ENCODE measurements at regions not wholly inside any gene's neighbourhood (a gene's known extent, or its start where the extent isn't known, plus 50 kb on each side); places are given as distances from the start of the nearest gene placed in this dataset.

DNA sequence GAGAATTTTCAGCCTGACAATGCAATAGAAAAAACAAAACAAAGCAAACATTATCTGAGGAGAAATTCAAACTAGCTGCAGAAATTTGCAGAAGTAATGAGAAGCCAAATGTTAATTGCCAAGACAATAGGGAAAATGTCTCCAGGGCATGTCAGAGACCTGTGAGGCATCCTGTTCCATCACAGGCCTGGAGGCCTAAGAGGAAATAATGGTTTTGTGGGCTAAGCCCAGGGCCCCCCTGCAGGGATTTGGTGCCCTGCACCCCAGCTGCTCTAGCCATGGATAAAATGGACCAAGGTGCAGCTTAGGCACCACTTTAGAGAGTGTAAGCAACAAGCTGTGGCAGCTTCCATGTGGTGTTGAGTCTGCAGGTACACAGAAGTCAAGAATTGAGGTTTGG is 401.2 kb upstream of the NECTIN3 start:
- Histone ChIP-seq H3K27ac (ENCODE audit: low read length) (no peak overlapping the region), H3K9me2 (ENCODE audit: insufficient read depth, low read length) (no peaks in the 10 kb centered on the region), H3K36me3 (ENCODE audit: insufficient read depth, low read length) (no peaks in the 10 kb centered on the region), H3F3A (ENCODE audit: insufficient read depth, low read length, poor library complexity, severe bottlenecking) (no peaks in the 10 kb centered on the region), H4K20me1 (ENCODE audit: insufficient read depth) (no peaks in the 10 kb centered on the region), H3K27me3 (ENCODE audit: insufficient read depth, low read depth, low read length) (no peaks in the 10 kb centered on the region), H2AFZ (ENCODE audit: low read depth, low read length) (no peak overlapping the region), H3K9me3 (ENCODE audit: low read length) (peaks cover 7% of the 10 kb centered on the region), H3K9ac (ENCODE audit: low read length) (no peak overlapping the region), H3K79me2 (replicated peaks; ENCODE audit: insufficient read depth, low read length) (no peaks in the 10 kb centered on the region), H3K4me2 (ENCODE audit: low read length) (no peak overlapping the region), H3K4me3 (ENCODE audit: low read length) (no peak overlapping the region)
- TF ChIP-seq MXI1 (conservative IDR thresholded peaks at IDR 0.05; ENCODE audit: poor library complexity, severe bottlenecking) (no peak), EZH2 (IDR thresholded peaks at IDR 0.05; ENCODE audit: borderline replicate concordance, insufficient read depth, low read length, poor library complexity, severe bottlenecking) (no peak), SMC3 (conservative IDR thresholded peaks at IDR 0.05; ENCODE audit: poor library complexity) (no peak), CTCF (IDR thresholded peaks at IDR 0.05; ENCODE audit: poor library complexity, severe bottlenecking) (no peak), TAF1 (IDR thresholded peaks at IDR 0.05; ENCODE audit: low read depth) (no peak), RAD21 (conservative IDR thresholded peaks at IDR 0.05) (no peak), EP300 (conservative IDR thresholded peaks at IDR 0.05; ENCODE audit: poor library complexity, severe bottlenecking) (no peak), POLR2AphosphoS5 (IDR thresholded peaks at IDR 0.05) (no peak)
- TF ChIP-seq, protein P1, sequence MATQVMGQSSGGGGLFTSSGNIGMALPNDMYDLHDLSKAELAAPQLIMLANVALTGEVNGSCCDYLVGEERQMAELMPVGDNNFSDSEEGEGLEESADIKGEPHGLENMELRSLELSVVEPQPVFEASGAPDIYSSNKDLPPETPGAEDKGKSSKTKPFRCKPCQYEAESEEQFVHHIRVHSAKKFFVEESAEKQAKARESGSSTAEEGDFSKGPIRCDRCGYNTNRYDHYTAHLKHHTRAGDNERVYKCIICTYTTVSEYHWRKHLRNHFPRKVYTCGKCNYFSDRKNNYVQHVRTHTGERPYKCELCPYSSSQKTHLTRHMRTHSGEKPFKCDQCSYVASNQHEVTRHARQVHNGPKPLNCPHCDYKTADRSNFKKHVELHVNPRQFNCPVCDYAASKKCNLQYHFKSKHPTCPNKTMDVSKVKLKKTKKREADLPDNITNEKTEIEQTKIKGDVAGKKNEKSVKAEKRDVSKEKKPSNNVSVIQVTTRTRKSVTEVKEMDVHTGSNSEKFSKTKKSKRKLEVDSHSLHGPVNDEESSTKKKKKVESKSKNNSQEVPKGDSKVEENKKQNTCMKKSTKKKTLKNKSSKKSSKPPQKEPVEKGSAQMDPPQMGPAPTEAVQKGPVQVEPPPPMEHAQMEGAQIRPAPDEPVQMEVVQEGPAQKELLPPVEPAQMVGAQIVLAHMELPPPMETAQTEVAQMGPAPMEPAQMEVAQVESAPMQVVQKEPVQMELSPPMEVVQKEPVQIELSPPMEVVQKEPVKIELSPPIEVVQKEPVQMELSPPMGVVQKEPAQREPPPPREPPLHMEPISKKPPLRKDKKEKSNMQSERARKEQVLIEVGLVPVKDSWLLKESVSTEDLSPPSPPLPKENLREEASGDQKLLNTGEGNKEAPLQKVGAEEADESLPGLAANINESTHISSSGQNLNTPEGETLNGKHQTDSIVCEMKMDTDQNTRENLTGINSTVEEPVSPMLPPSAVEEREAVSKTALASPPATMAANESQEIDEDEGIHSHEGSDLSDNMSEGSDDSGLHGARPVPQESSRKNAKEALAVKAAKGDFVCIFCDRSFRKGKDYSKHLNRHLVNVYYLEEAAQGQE (IDR thresholded peaks at IDR 0.05; ENCODE audit: borderline replicate concordance) = no peak

DNA sequence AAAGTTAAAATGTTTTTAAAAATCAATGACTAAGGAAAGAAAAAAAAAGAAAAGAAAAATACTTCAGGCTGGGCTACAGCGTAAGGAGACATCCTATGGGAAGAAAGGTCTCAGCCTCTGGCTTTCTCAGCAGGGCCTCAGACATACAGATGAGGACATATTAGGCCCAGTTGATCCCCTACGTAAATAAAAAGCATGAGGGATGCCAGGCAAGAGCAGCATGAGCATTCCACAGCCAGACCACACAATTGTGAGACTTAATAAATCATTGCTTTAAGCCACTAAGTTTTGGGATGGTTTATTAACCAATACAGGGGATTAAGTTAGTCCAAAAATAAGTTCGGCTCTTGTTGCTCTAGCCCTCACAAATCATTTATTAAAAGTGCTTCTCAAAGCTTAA is 394.1 kb upstream of the NECTIN3 start:
- H3K36me3 ChIP-seq (ENCODE audit: insufficient read depth, low read length) = no peaks in the 10 kb centered on the region
- no peak overlapping the region for H3K4me2 ChIP-seq (ENCODE audit: low read length)
- H3F3A ChIP-seq (ENCODE audit: insufficient read depth, low read length, poor library complexity, severe bottlenecking) = no peaks in the 10 kb centered on the region
- TF ChIP-seq EP300 (conservative IDR thresholded peaks at IDR 0.05; ENCODE audit: poor library complexity, severe bottlenecking) = no peak
- no peak for TF ChIP-seq POLR2AphosphoS5 (IDR thresholded peaks at IDR 0.05)
- TF ChIP-seq, protein P1 (IDR thresholded peaks at IDR 0.05; ENCODE audit: borderline replicate concordance) = no peak
- TF ChIP-seq EZH2 (IDR thresholded peaks at IDR 0.05; ENCODE audit: borderline replicate concordance, insufficient read depth, low read length, poor library complexity, severe bottlenecking) = no peak
- TF ChIP-seq TAF1 (IDR thresholded peaks at IDR 0.05; ENCODE audit: low read depth) = no peak
- no peak for TF ChIP-seq SMC3 (conservative IDR thresholded peaks at IDR 0.05; ENCODE audit: poor library complexity)
- no peak for TF ChIP-seq MXI1 (conservative IDR thresholded peaks at IDR 0.05; ENCODE audit: poor library complexity, severe bottlenecking)
- no peak for TF ChIP-seq RAD21 (conservative IDR thresholded peaks at IDR 0.05)
- no peak for TF ChIP-seq CTCF (IDR thresholded peaks at IDR 0.05; ENCODE audit: poor library complexity, severe bottlenecking)
- no peak overlapping the region for H2AFZ ChIP-seq (ENCODE audit: low read depth, low read length)
- no peak overlapping the region for H3K9ac ChIP-seq (ENCODE audit: low read length)
- H3K27me3 ChIP-seq (ENCODE audit: insufficient read depth, low read depth, low read length) = no peaks in the 10 kb centered on the region
- no peaks in the 10 kb centered on the region for H3K79me2 ChIP-seq (replicated peaks; ENCODE audit: insufficient read depth, low read length)
- H3K9me3 ChIP-seq (ENCODE audit: low read length) = no peaks in the 10 kb centered on the region
- H3K27ac ChIP-seq (ENCODE audit: low read length) = no peak overlapping the region
- no peaks in the 10 kb centered on the region for H3K9me2 ChIP-seq (ENCODE audit: insufficient read depth, low read length)
- no peak overlapping the region for H3K4me3 ChIP-seq (ENCODE audit: low read length)
- no peaks in the 10 kb centered on the region for H4K20me1 ChIP-seq (ENCODE audit: insufficient read depth)
